K562 (cell line): ENCODE measurements at regions not wholly inside any gene's neighbourhood (a gene's known extent, or its start where the extent isn't known, plus 50 kb on each side); places are given as distances from the start of the nearest gene placed in this dataset.

Experiments used
- ADNP ChIP-seq: fragments of 200-800 bp; sonication (Bioruptor generic); IDR thresholded peaks from 2 replicates; pipeline ENCODE4 v1.6.1; 2016; ENCODE audit warnings: missing genetic modification characterization, missing compliant biosample characterization
- ARID2 ChIP-seq: fragments of 450-650 bp; IDR thresholded peaks from 2 replicates; pipeline ENCODE4 v1.6.1; 2017; ENCODE audit warnings: antibody characterized with exemption, mild to moderate bottlenecking
- CBFB ChIP-seq: sonication (generic); formaldehyde crosslinking; IDR thresholded peaks from 2 replicates; pipeline ENCODE4 v1.4.0; 2020; ENCODE audit warnings: mild to moderate bottlenecking, missing genetic modification reagents
- CCNT2 ChIP-seq: IDR thresholded peaks from 2 replicates; pipeline ENCODE4 v1.6.1; 2011; ENCODE audit warnings: borderline replicate concordance, low read depth, mild to moderate bottlenecking, moderate library complexity, mixed read lengths, low read length; ENCODE audit not compliant: insufficient read length; ENCODE audit errors: extremely low read depth
- CHCHD3 ChIP-seq: fragments of 250-450 bp; sonication (Bioruptor Pico); IDR thresholded peaks from 2 replicates; pipeline ENCODE4 v2.1.2; 2022; ENCODE audit warnings: mild to moderate bottlenecking
- CTBP1 ChIP-seq: fragments of 450-650 bp; IDR thresholded peaks from 2 replicates; pipeline ENCODE4 v1.6.1; 2016; ENCODE audit warnings: borderline replicate concordance
- DACH1 ChIP-seq: fragments of 450-650 bp; IDR thresholded peaks from 2 replicates; pipeline ENCODE4 v1.6.1; 2018; ENCODE audit not compliant: partially characterized antibody
- FOSL1 ChIP-seq: fragments of 200-800 bp; sonication (Bioruptor generic); conservative IDR thresholded peaks from 2 replicates; pipeline ENCODE4 v1.6.1; 2016; ENCODE audit warnings: missing genetic modification characterization, missing compliant biosample characterization
- HDAC2 ChIP-seq: fragments of 450-650 bp; IDR thresholded peaks from 2 replicates; pipeline ENCODE4 v1.6.1; 2016; ENCODE audit warnings: mild to moderate bottlenecking
- HDAC3 ChIP-seq: fragments of 450-650 bp; IDR thresholded peaks from 2 replicates; pipeline ENCODE4 v1.6.1; 2018; ENCODE audit warnings: borderline replicate concordance, mild to moderate bottlenecking, moderate library complexity; ENCODE audit not compliant: partially characterized antibody
- HEY1 ChIP-seq: fragments of 250-450 bp; sonication (Bioruptor Pico); IDR thresholded peaks from 2 replicates; pipeline ENCODE4 v1.5.0; 2020; ENCODE audit warnings: mild to moderate bottlenecking, moderate library complexity, borderline replicate concordance
- JUND ChIP-seq, 2 experiments: IDR thresholded peaks; 2 replicates in 1 of 2; 3 replicates in 1 of 2; pipeline ENCODE4 v1.6.1; 2011; ENCODE audit warnings: borderline replicate concordance in 2 of 2, low read depth in 2 of 2, low read length in 2 of 2, improper control_type of control experiment in 1 of 2, missing biosample characterization in 1 of 2, missing genetic modification characterization in 1 of 2, missing genetic modification reagents in 1 of 2
- KHSRP ChIP-seq: fragments of 450-650 bp; IDR thresholded peaks from 2 replicates; pipeline ENCODE4 v1.6.1; 2017
- MAFG ChIP-seq: fragments of 450-650 bp; conservative IDR thresholded peaks from 2 replicates; pipeline ENCODE4 v1.6.1; 2016; ENCODE audit warnings: missing genetic modification characterization, missing compliant biosample characterization
- MAFK ChIP-seq: IDR thresholded peaks from 2 replicates; pipeline ENCODE4 v1.6.1; 2011; ENCODE audit warnings: low read length, improper control_type of control experiment
- MEIS2 ChIP-seq: fragments of 450-650 bp; IDR thresholded peaks from 2 replicates; pipeline ENCODE4 v1.6.1; 2014; ENCODE audit warnings: mild to moderate bottlenecking; ENCODE audit not compliant: partially characterized antibody
- PKNOX1 ChIP-seq: fragments of 450-650 bp; IDR thresholded peaks from 2 replicates; pipeline ENCODE4 v1.6.1; 2016
- PYGO2 ChIP-seq: fragments of 450-650 bp; IDR thresholded peaks from 2 replicates; pipeline ENCODE4 v1.6.1; 2016; ENCODE audit warnings: mild to moderate bottlenecking, missing genetic modification characterization, moderate library complexity, missing compliant biosample characterization
- SIRT6 ChIP-seq: IDR thresholded peaks from one replicate; pipeline ENCODE4 v1.6.1; 2012; ENCODE audit warnings: low read depth, mild to moderate bottlenecking, control low read depth, inconsistent platforms, low read length, moderate library complexity
- SRSF3 ChIP-seq: fragments of 200-400 bp; formaldehyde crosslinking; IDR thresholded peaks from 2 replicates; pipeline ENCODE4 v1.6.1; 2016; ENCODE audit warnings: mild to moderate bottlenecking, low read length, moderate library complexity; ENCODE audit not compliant: insufficient read depth
- ZBTB1 ChIP-seq: sonication (generic); formaldehyde crosslinking; IDR thresholded peaks from 2 replicates; pipeline ENCODE4 v1.8.1; 2023; ENCODE audit warnings: missing genetic modification reagents, low read depth, mild to moderate bottlenecking, borderline replicate concordance
- ZEB2 ChIP-seq: fragments of 450-650 bp; IDR thresholded peaks from 2 replicates; pipeline ENCODE4 v1.6.1; 2016
- ZFX ChIP-seq: sonication (generic); formaldehyde crosslinking; IDR thresholded peaks from 2 replicates; pipeline ENCODE4 v1.8.0; 2022; ENCODE audit warnings: mild to moderate bottlenecking, missing genetic modification reagents, moderate library complexity
- ZNF165 ChIP-seq: fragments of 250-450 bp; sonication (Bioruptor Pico); IDR thresholded peaks from 2 replicates; pipeline ENCODE4 v1.4.0; 2020; ENCODE audit warnings: borderline replicate concordance
- ZNF354B ChIP-seq: fragments of 250-450 bp; sonication (Bioruptor Pico); IDR thresholded peaks from 2 replicates; pipeline ENCODE4 v1.4.0; 2020
- ZNF511 ChIP-seq: sonication (generic); formaldehyde crosslinking; IDR thresholded peaks from 2 replicates; pipeline ENCODE4 v1.8.0; 2022; ENCODE audit warnings: mild to moderate bottlenecking, missing genetic modification reagents
- ZNF584 ChIP-seq: fragments of 200-800 bp; sonication (Bioruptor generic); IDR thresholded peaks from 2 replicates; pipeline ENCODE4 v1.6.1; 2016; ENCODE audit warnings: low read depth, mild to moderate bottlenecking, missing genetic modification characterization, missing compliant biosample characterization
- ZNF696 ChIP-seq: fragments of 250-450 bp; sonication (Bioruptor Pico); conservative IDR thresholded peaks from 2 replicates; pipeline ENCODE4 v1.4.0; 2020; ENCODE audit warnings: mild to moderate bottlenecking, moderate library complexity
- TF ChIP-seq, protein P1 (sequence below): sonication (generic); IDR thresholded peaks from 2 replicates; pipeline ENCODE4 v1.6.1; 2016

DNA sequence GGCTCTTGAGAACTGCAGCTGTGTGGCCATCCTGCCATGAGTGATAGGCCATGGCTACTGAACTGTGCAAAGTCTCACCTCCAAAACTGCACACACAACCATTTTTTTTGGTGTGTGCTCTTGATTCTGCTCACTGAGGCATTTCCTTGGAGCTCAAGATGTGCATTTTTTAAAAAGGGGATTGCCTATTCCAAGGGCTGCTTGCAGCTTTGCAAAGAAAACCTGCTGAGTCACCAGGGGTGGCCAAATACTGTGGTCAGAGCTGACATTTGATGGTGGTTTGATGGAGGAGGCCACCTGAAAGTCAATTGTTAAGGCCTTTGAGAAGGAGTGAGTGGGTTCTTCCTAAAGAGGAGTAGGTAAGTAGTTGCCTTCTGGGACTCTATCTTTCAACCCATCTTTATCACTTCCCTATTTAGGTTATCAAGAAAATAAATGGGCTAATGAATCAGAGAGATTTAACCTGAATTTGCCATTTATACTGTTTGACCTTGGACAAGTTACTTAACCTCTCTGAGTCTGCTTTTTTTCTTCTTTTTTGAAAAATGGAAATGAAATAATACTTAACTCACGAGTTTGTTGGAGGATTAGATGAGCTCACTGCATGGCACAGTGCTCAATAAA lies 87.9 kb downstream of the CHST2 start (continued):
- no peak for TF ChIP-seq ZNF511 (CRISPR knock-in tag)
- TF ChIP-seq CTBP1, result peak; percentile 67; the same call in 1 of the 2 replicates
- TF ChIP-seq ADNP, result peak; percentile 82
- TF ChIP-seq FOSL1 (tag), result peak; percentile 39; the same call in 1 of the 2 replicates
- no peak for TF ChIP-seq CBFB
- 0 out of 2 replicates have a peak, but pooled peaks have one; percentile 56 for TF ChIP-seq HDAC2
- peak; percentile 77 for TF ChIP-seq MAFK
- TF ChIP-seq ZEB2, result 0 out of 2 replicates have a peak, but pooled peaks have one; percentile 21
- no peak for TF ChIP-seq ZNF354B
- TF ChIP-seq HDAC3, result no peak
- no peak for TF ChIP-seq CHCHD3 (CRISPR knock-in tag)
- no peak for TF ChIP-seq KHSRP
- no peak for TF ChIP-seq HEY1 (CRISPR knock-in tag)
- TF ChIP-seq ZBTB1, result no peak
- TF ChIP-seq PKNOX1, result peak; percentile 75
- TF ChIP-seq MAFG, result peak; percentile 94
- no peak for TF ChIP-seq ARID2
- no peak for TF ChIP-seq ZNF696
- TF ChIP-seq ZNF584 (CRISPR knock-in tag), result no peak
- no peak for TF ChIP-seq DACH1
- no peak for TF ChIP-seq PYGO2 (tag)
- TF ChIP-seq, protein P1, sequence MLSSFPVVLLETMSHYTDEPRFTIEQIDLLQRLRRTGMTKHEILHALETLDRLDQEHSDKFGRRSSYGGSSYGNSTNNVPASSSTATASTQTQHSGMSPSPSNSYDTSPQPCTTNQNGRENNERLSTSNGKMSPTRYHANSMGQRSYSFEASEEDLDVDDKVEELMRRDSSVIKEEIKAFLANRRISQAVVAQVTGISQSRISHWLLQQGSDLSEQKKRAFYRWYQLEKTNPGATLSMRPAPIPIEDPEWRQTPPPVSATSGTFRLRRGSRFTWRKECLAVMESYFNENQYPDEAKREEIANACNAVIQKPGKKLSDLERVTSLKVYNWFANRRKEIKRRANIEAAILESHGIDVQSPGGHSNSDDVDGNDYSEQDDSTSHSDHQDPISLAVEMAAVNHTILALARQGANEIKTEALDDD, result no peak
- no peak for TF ChIP-seq SIRT6
- no peak for TF ChIP-seq JUND (IDR thresholded peaks at IDR 0.05; ENCODE audit: borderline replicate concordance, low read depth, low read length)
- TF ChIP-seq JUND (tag; IDR thresholded peaks at IDR 0.05; ENCODE audit: borderline replicate concordance, low read depth, low read length), result peak; percentile 11; the same call in 1 of the 3 replicates
- no peak for TF ChIP-seq ZNF165 (CRISPR knock-in tag)
- TF ChIP-seq SRSF3, result no peak
- no peak for TF ChIP-seq CCNT2
- peak; percentile 63 for TF ChIP-seq MEIS2
- TF ChIP-seq ZFX (CRISPR knock-in tag), result no peak
